H9 (cell line): ENCODE measurements at regions not wholly inside any gene's neighbourhood (a gene's known extent, or its start where the extent isn't known, plus 50 kb on each side); places are given as distances from the start of the nearest gene placed in this dataset.

Experiments
- DNase-seq: peaks from one replicate; pipeline ENCODE4 v3.0.0-alpha.2; 2017
- H2AFZ ChIP-seq: one replicate; pipeline ENCODE4 v1.6.1; 2013; ENCODE audit warnings: mild to moderate bottlenecking, low read length, control low read depth, moderate library complexity
- H2AK5ac ChIP-seq: 2 replicates; pipeline ENCODE4 v1.6.1; 2013; ENCODE audit warnings: low read length, control low read depth, mixed read lengths; ENCODE audit not compliant: insufficient read length
- H2BK120ac ChIP-seq: one replicate; pipeline ENCODE4 v1.6.1; 2013; ENCODE audit warnings: low read depth, mild to moderate bottlenecking, low read length, control low read depth, inconsistent platforms; ENCODE audit not compliant: poor library complexity, severe bottlenecking
- H2BK12ac ChIP-seq: 2 replicates; pipeline ENCODE4 v1.6.1; 2013; ENCODE audit warnings: low read length, control low read depth, mixed read lengths, low read depth; ENCODE audit not compliant: insufficient read length
- H2BK15ac ChIP-seq: 2 replicates; pipeline ENCODE4 v1.6.1; 2013; ENCODE audit warnings: low read depth, low read length, control low read depth
- H2BK20ac ChIP-seq: one replicate; pipeline ENCODE4 v1.6.1; 2013; ENCODE audit warnings: low read depth, mild to moderate bottlenecking, low read length, control low read depth, inconsistent platforms; ENCODE audit not compliant: poor library complexity, severe bottlenecking
- H2BK5ac ChIP-seq: 2 replicates; pipeline ENCODE4 v1.6.1; 2013; ENCODE audit warnings: low read length, control low read depth, mixed read lengths; ENCODE audit not compliant: insufficient read length
- H3K14ac ChIP-seq: 2 replicates; pipeline ENCODE4 v1.6.1; 2013; ENCODE audit warnings: low read length, control low read depth; ENCODE audit not compliant: insufficient read depth
- H3K18ac ChIP-seq: 2 replicates; pipeline ENCODE4 v1.6.1; 2013; ENCODE audit warnings: low read depth, mild to moderate bottlenecking, mixed read lengths, low read length, control low read depth; ENCODE audit not compliant: insufficient read length
- H3K23ac ChIP-seq: 2 replicates; pipeline ENCODE4 v1.6.1; 2013; ENCODE audit warnings: low read length, control low read depth, mixed read lengths, low read depth; ENCODE audit not compliant: insufficient read length
- H3K23me2 ChIP-seq: 2 replicates; pipeline ENCODE4 v1.6.1; 2013; ENCODE audit warnings: low read depth, mild to moderate bottlenecking, mixed read lengths, low read length, control low read depth; ENCODE audit not compliant: insufficient read length, poor library complexity, severe bottlenecking
- H3K27ac ChIP-seq: 2 replicates; pipeline ENCODE4 v1.5.1; 2013; ENCODE audit warnings: low read length, control low read depth, mixed read lengths, low read depth; ENCODE audit not compliant: insufficient read length
- H3K27me3 ChIP-seq: 2 replicates; pipeline ENCODE4 v1.6.1; 2013; ENCODE audit warnings: low read length, control low read depth, inconsistent platforms; ENCODE audit not compliant: insufficient read depth
- H3K4ac ChIP-seq: 2 replicates; pipeline ENCODE4 v1.6.1; 2013; ENCODE audit warnings: low read depth, mild to moderate bottlenecking, control low read depth, inconsistent platforms, low read length, moderate library complexity
- H3K4me1 ChIP-seq: 2 replicates; pipeline ENCODE4 v1.6.1; 2013; ENCODE audit warnings: low read length, control low read depth, inconsistent platforms; ENCODE audit not compliant: insufficient read depth
- H3K4me2 ChIP-seq: 2 replicates; pipeline ENCODE4 v1.6.1; 2013; ENCODE audit warnings: low read length, control low read depth, mixed read lengths; ENCODE audit not compliant: insufficient read length, insufficient read depth
- H3K56ac ChIP-seq: 2 replicates; pipeline ENCODE4 v1.6.1; 2013; ENCODE audit warnings: low read depth, mild to moderate bottlenecking, mixed read lengths, low read length, control low read depth; ENCODE audit not compliant: insufficient read length
- H3K79me1 ChIP-seq: 2 replicates; pipeline ENCODE4 v1.6.1; 2013; ENCODE audit warnings: low read depth, mild to moderate bottlenecking, moderate library complexity, low read length, control low read depth, inconsistent platforms; ENCODE audit not compliant: insufficient read depth, poor library complexity, severe bottlenecking
- H3K79me2 ChIP-seq: 2 replicates; pipeline ENCODE4 v1.6.1; 2013; ENCODE audit warnings: low read length, control low read depth, inconsistent platforms; ENCODE audit not compliant: insufficient read depth
- H3K9ac ChIP-seq: 2 replicates; pipeline ENCODE4 v1.6.1; 2013; ENCODE audit warnings: low read length, control low read depth, mixed read lengths; ENCODE audit not compliant: insufficient read length; ENCODE audit errors: extremely low read depth
- H3K9me3 ChIP-seq: one replicate; pipeline ENCODE4 v1.6.1; 2013; ENCODE audit warnings: low read depth, low read length, inconsistent platforms; ENCODE audit not compliant: control insufficient read depth
- H3T11ph ChIP-seq: one replicate; pipeline ENCODE4 v1.6.1; 2013; ENCODE audit warnings: mild to moderate bottlenecking, low read length, control low read depth, inconsistent platforms
- H4K20me1 ChIP-seq: one replicate; pipeline ENCODE4 v1.6.1; 2013; ENCODE audit not compliant: control insufficient read depth, insufficient read length, insufficient read depth
- H4K5ac ChIP-seq: 2 replicates; pipeline ENCODE4 v1.6.1; 2013; ENCODE audit warnings: low read depth, mild to moderate bottlenecking, mixed read lengths, low read length, control low read depth; ENCODE audit not compliant: insufficient read length
- H4K8ac ChIP-seq: replicated peaks from 2 replicates; pipeline ENCODE4 v1.6.1; 2013; ENCODE audit warnings: low read length, control low read depth, mixed read lengths, low read depth; ENCODE audit not compliant: insufficient read length
- H4K91ac ChIP-seq: 2 replicates; pipeline ENCODE4 v1.6.1; 2013; ENCODE audit warnings: low read depth, mild to moderate bottlenecking, moderate library complexity, mixed read lengths, low read length, control low read depth; ENCODE audit not compliant: insufficient read length
- H3K27ac Mint-ChIP-seq, 3 experiments: 2 replicates in 2 of 3; 3 replicates in 1 of 3; pipeline ENCODE4 v1.8.0; 2020 to 2021; ENCODE audit warnings: mixed read lengths in 3 of 3, mild to moderate bottlenecking in 1 of 3, moderate library complexity in 1 of 3
- H3K27me3 Mint-ChIP-seq: 2 replicates; pipeline ENCODE4 v1.8.0; 2021; ENCODE audit warnings: low read depth, mild to moderate bottlenecking, moderate library complexity, mixed read lengths
- H3K36me3 Mint-ChIP-seq, 3 experiments: 2 replicates in 2 of 3; 3 replicates in 1 of 3; pipeline ENCODE4 v1.8.0; 2020 to 2021; ENCODE audit warnings: low read depth in 3 of 3, mixed read lengths in 3 of 3; ENCODE audit not compliant: insufficient read depth in 1 of 3
- H3K4me1 Mint-ChIP-seq, 2 experiments: 2 replicates each; pipeline ENCODE4 v1.8.0; 2020; ENCODE audit warnings: mixed read lengths in 2 of 2
- H3K4me3 Mint-ChIP-seq, 2 experiments: 2 replicates in 1 of 2; 3 replicates in 1 of 2; pipeline ENCODE4 v1.8.0; 2020 to 2021; ENCODE audit warnings: mild to moderate bottlenecking in 2 of 2, mixed read lengths in 2 of 2, moderate library complexity in 1 of 2
- H3K9me3 Mint-ChIP-seq, 2 experiments: 2 replicates in 1 of 2; 3 replicates in 1 of 2; pipeline ENCODE4 v1.8.0; 2020; ENCODE audit warnings: mild to moderate bottlenecking in 2 of 2, mixed read lengths in 2 of 2, moderate library complexity in 1 of 2
- CTCF ChIP-seq: fragments of 200-600 bp; sonication (generic); conservative IDR thresholded peaks from 3 replicates; pipeline ENCODE4 v1.8.0; 2021; ENCODE audit warnings: antibody characterized with exemption, mild to moderate bottlenecking
- WGBS: extraction: QIAGEN DNeasy Blood & Tissue Kit; methylation state at CpG from one replicate; pipeline ENCODE4 v1.1.7; 2013; ENCODE audit warnings: missing lambda C conversion rate, low lambda C conversion rate, mixed read lengths; ENCODE audit not compliant: insufficient read length; ENCODE audit errors: extremely low coverage; 5-methylcytosine and 5-hydroxymethylcytosine counted together

DNA sequence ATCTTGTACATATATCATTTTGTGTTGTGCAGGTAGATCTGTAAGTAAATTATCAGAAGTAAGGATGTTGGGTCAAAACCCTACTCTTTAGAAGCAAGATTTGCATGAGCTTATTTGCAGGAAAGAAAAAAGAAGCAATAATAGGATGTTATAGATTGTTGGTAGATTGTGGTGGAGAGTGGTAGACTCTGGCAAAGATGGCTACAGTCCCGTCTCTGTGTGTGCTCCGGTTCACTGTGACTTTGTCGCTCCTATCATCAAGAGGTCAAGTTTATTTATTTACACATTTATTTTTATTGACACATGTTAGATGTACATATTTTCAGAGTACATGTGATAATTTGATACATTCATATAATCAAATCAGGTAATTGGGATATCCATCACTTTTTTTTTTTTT is 81.0 kb upstream of the NDUFV2 start:
- Histone ChIP-seq H2BK12ac (no peak overlapping the region), H3K79me2 (no peaks in the 10 kb centered on the region), H3K79me1 (no peaks in the 10 kb centered on the region), H3K18ac (no peak overlapping the region), H3K4me2 (no peak overlapping the region), H2BK20ac (no peak overlapping the region), H3K27ac (no peak overlapping the region), H4K8ac (no peak overlapping the region), H4K5ac (no peak overlapping the region), H3K4ac (no peak overlapping the region), H3T11ph (no peak overlapping the region), H3K9me3 (no peaks in the 10 kb centered on the region), H3K23ac (no peak overlapping the region), H2AK5ac (no peak overlapping the region), H3K9ac (no peak overlapping the region), H3K56ac (no peak overlapping the region), H3K23me2 (no peaks in the 10 kb centered on the region), H2BK15ac (no peak overlapping the region), H2AFZ (no peak overlapping the region), H2BK5ac (no peak overlapping the region), H4K20me1 (no peaks in the 10 kb centered on the region), H2BK120ac (no peak overlapping the region), H3K27me3 (no peaks in the 10 kb centered on the region), H3K14ac (no peak overlapping the region), H3K4me1 (no peaks in the 10 kb centered on the region; the same call in 1 of the 2 replicates), H4K91ac (no peak overlapping the region)
- DNase-seq, result no peak
- WGBS, result no CpG with 5 or more reads among the region's 3 CpGs
- no peak overlapping the region for H3K27ac Mint-ChIP-seq
- TF ChIP-seq CTCF, result no peak
- peaks cover 2 to 11% (median 4%) of the 10 kb centered on the region in 3 experiments; a peak in 5 of 7 replicates for H3K36me3 Mint-ChIP-seq
- peaks cover 7 to 9% of the 10 kb centered on the region in 2 experiments for H3K9me3 Mint-ChIP-seq
- H3K4me1 Mint-ChIP-seq, result peaks cover 22 to 23% of the 10 kb centered on the region in 2 experiments
- H3K4me3 Mint-ChIP-seq, result no peak overlapping the region
- H3K27me3 Mint-ChIP-seq, result peaks cover 2% of the 10 kb centered on the region; the same call in 1 of the 2 replicates
